ENCODE measurements at regions not wholly inside any gene's neighbourhood (a gene's known extent, or its start where the extent isn't known, plus 50 kb on each side); places are given as distances from the start of the nearest gene placed in this dataset.
A peak's percentile ranks its signal among the peaks of the same experiment; 100 is the strongest.
"Not testable (repeated sequence)": the region's sequence is repeated elsewhere in the genome, so short reads cannot be mapped to it uniquely, and the experiment has no call there.

DNA sequence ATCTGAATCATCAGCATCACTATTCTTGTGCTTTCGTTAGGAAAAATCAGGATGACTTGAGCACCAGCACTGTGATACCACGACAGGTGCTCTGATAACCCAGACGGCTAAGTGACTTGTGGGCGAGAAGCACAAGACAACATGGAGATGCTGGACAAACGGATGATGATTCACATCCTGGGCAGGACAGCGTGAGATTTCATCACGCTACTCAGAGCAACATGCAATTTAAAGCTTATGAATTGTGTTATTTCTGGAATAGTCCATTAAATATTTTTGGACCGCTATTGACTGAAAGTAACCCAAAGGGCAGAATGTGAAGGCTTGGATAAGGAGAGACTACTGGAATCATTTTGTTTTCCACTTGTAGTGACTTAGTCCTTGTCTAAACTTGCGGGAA is 114.8 kb upstream of the DAPK1 start:
- Histone ChIP-seq H3K36me3 (no peaks in the 10 kb centered on the region), H3K27ac (no peak overlapping the region), H3K9me3 (no peaks in the 10 kb centered on the region), H3K4me1 (peaks cover 0 to 11% (median 0%) of the 10 kb centered on the region in 9 donors), H3K27me3 (peaks cover 0 to 2% (median 0%) of the 10 kb centered on the region in 7 donors), H3K4me3 (no peak overlapping the region)
- 55 to 57% methylated on average over 9 of the region's 9 CpGs for WGBS, 2 donors
- no peak for DNase-seq
- TF ChIP-seq, protein P1, sequence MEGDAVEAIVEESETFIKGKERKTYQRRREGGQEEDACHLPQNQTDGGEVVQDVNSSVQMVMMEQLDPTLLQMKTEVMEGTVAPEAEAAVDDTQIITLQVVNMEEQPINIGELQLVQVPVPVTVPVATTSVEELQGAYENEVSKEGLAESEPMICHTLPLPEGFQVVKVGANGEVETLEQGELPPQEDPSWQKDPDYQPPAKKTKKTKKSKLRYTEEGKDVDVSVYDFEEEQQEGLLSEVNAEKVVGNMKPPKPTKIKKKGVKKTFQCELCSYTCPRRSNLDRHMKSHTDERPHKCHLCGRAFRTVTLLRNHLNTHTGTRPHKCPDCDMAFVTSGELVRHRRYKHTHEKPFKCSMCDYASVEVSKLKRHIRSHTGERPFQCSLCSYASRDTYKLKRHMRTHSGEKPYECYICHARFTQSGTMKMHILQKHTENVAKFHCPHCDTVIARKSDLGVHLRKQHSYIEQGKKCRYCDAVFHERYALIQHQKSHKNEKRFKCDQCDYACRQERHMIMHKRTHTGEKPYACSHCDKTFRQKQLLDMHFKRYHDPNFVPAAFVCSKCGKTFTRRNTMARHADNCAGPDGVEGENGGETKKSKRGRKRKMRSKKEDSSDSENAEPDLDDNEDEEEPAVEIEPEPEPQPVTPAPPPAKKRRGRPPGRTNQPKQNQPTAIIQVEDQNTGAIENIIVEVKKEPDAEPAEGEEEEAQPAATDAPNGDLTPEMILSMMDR (IDR thresholded peaks at IDR 0.05), result no peak
- intact Hi-C loops (cut with DNase I), result no loop called here
- ATAC-seq, result peak in 3 of 8 donors; percentile 9 to 45 (median 19)

DNA sequence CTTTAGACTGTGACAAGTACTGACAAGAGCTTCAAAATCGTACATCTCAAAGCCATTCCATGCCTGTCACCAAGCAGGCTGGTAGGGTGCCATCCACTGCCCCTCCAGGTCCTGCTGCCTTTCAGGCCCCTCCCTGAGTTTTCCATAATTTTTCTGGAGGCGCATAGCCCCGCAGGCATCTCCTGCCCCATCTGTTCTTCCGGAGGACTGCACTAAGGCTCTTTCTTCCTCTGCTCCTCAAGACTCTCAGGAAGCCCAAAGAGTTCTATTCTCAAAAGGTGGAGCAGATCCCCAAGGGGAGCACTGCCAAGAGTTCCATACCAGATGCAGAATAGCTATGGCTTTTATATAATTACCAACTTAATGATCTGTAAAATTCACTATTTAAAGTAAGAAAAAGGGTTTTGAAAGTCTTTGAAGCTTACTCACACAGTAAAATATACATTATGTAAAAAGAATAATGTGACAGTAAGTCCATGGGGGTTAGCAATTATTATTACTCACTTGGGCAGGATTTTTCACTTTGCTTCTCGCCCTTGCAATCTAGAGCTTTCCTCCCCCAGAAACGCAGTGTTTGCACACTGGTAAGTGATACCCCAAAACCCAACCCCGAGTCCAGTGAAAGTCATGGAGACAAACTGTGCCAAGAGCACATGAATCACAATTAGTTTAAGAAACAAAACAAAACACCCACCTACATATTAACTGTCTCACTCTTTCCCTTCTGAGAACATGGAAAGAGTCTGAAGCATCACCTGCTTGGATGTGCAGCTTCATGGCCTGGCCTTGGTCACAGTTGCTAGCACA is 114.1 kb upstream of the DAPK1 start:
- peaks cover 0 to 2% (median 0%) of the 10 kb centered on the region in 7 donors for H3K27me3 ChIP-seq
- ATAC-seq, result no peak
- DNase-seq, result no peak
- H3K36me3 ChIP-seq, result no peaks in the 10 kb centered on the region
- H3K9me3 ChIP-seq, result no peaks in the 10 kb centered on the region
- 85 to 86% methylated on average over 7 of the region's 7 CpGs for WGBS, 2 donors
- H3K4me1 ChIP-seq, result peaks cover 0 to 11% (median 0%) of the 10 kb centered on the region in 9 donors
- TF ChIP-seq, protein P1 (IDR thresholded peaks at IDR 0.05), result no peak
- H3K4me3 ChIP-seq, result no peak overlapping the region
- intact Hi-C loops (cut with DNase I), result no loop called here
- H3K27ac ChIP-seq, result no peak overlapping the region

DNA sequence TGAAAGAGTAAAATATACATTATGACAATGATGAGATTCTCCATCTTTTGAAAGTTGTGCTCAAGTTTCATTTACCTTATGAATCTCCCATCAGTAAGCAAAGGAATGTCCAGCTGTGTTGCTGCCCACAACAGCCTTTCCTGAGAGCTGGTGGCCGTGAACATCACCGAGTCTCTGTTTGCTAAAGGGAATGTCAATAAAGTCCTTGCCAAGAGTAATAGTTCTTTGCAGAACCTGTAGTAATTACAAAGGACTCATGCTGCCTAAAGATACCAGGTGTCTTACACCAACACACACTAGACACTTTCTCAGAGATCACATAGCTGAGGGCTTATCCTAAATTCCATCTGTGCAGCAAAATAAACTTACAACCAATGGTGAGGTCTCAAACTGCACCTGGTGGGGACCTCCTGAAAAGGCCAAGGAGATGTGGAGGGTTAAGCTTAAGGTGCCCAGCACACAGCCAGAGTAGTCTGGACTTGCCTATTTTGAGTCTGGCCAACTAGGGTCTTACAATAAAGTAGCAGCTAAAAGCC is 111.1 kb upstream of the DAPK1 start:
- Histone ChIP-seq H3K36me3 (no peaks in the 10 kb centered on the region), H3K4me3 (no peak overlapping the region), H3K4me1 (peaks cover 0 to 10% (median 0%) of the 10 kb centered on the region in 9 donors), H3K27me3 (peaks cover 0 to 14% (median 0%) of the 10 kb centered on the region in 7 donors), H3K9me3 (no peaks in the 10 kb centered on the region), H3K27ac (no peak overlapping the region)
- TF ChIP-seq, protein P1 (IDR thresholded peaks at IDR 0.05), result no peak
- ATAC-seq (no peak), DNase-seq (no peak)
- 26 to 60% methylated on average over 2 of the region's 2 CpGs for WGBS, 2 donors
- intact Hi-C loops (cut with DNase I), result no loop called here

DNA sequence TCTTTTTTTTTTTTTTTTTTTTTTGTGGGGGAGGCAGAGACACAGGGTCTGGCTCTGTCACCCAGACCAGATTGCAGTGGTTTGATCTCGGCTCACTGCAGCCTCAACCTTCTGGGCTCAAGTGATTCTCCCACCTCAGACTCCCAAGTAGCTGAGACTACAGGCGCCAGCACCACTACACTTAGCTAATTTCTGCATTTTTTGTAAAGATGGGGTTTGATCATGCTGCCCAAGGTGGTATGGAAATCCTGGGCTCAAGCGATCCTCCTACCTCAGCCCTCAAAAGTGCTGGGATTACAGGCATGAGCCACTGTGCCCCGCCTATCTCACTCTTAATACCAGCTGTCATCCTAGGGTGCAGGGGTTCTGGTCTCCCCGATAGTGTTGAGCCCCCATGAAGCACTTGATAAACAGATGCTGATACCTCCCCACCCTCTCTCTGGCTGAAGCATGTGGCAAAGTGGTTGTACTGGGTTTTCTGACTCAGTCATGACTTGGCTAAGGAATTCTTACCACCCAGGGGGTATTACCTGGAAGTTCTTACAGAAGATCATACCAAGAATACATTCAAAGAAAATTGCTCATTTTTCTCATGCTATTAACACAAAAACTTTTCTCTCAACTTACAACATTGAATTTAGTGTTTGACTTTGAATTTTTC is 110.2 kb upstream of the DAPK1 start:
- ATAC-seq (no peak), DNase-seq (no peak)
- Histone ChIP-seq H3K27ac (no peak overlapping the region), H3K4me3 (no peak overlapping the region), H3K9me3 (no peaks in the 10 kb centered on the region), H3K4me1 (peaks cover 0 to 4% (median 0%) of the 10 kb centered on the region in 9 donors), H3K36me3 (no peaks in the 10 kb centered on the region), H3K27me3 (peaks cover 0 to 14% (median 0%) of the 10 kb centered on the region in 7 donors)
- 81 to 82% methylated on average over 5 of the region's 5 CpGs for WGBS, 2 donors
- intact Hi-C loops (cut with DNase I), result no loop called here
- TF ChIP-seq, protein P1 (IDR thresholded peaks at IDR 0.05), result no peak

DNA sequence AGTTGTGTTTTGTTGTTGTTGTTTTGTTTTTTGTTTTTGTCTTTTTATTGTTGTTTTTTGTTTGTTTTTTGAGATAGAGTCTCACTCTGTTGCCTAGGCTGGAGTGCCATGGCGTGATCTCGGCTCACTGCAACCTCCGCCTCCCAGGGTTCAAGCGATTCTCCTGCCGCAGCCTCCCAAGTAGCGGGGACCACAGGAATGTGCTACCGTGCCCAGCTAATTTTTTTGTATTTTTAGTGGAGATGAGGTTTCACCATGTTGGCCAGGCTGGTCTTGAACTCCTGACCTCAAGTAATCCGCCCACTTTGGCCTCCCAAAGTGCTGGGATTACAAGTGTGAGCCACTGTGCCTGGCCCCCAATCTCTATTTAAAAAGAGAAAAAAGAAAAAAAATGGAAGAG is 109.0 kb upstream of the DAPK1 start:
- 91% methylated on average over 8 of the region's 8 CpGs for WGBS, 2 donors
- DNase-seq, H3K4me1 ChIP-seq: not testable (repeated sequence)

More for the DNA sequence above, 109.0 kb upstream of the DAPK1 start:
- H3K27ac ChIP-seq; H3K36me3 ChIP-seq; intact Hi-C loops (cut with DNase I); ATAC-seq; H3K9me3 ChIP-seq; H3K4me3 ChIP-seq: not testable (repeated sequence)
- peaks cover 0 to 14% (median 0%) of the 10 kb centered on the region in 7 donors for H3K27me3 ChIP-seq
